Endodermal cell (in vitro differentiated cells): ENCODE measurements at regions not wholly inside any gene's neighbourhood (a gene's known extent, or its start where the extent isn't known, plus 50 kb on each side); places are given as distances from the start of the nearest gene placed in this dataset.

ENCODE experiments used
- DNase-seq: peaks from one replicate; pipeline ENCODE4 v3.0.0-alpha.2; 2017
- H3K27ac ChIP-seq: 2 replicates; pipeline ENCODE4 v1.5.1; 2013; ENCODE audit warnings: mild to moderate bottlenecking, low read depth, low read length, moderate library complexity
- H3K27me3 ChIP-seq: 2 replicates; pipeline ENCODE4 v1.6.1; 2013; ENCODE audit warnings: mild to moderate bottlenecking, low read length, moderate library complexity; ENCODE audit not compliant: insufficient read depth, control insufficient read depth, poor library complexity, severe bottlenecking
- H3K36me3 ChIP-seq: 2 replicates; pipeline ENCODE4 v1.7.0; 2013; ENCODE audit warnings: mild to moderate bottlenecking, low read length, moderate library complexity; ENCODE audit not compliant: control insufficient read depth, insufficient read depth
- H3K4me1 ChIP-seq: one replicate; pipeline ENCODE4 v1.7.0; 2013; ENCODE audit warnings: low read length; ENCODE audit not compliant: control insufficient read depth, insufficient read depth
- H3K4me3 ChIP-seq: 2 replicates; pipeline ENCODE4 v1.5.1; 2013; ENCODE audit warnings: mild to moderate bottlenecking, low read length, moderate library complexity
- H3K9ac ChIP-seq: 2 replicates; pipeline ENCODE4 v1.6.1; 2013; ENCODE audit warnings: mild to moderate bottlenecking, low read length, moderate library complexity; ENCODE audit not compliant: poor library complexity, severe bottlenecking; ENCODE audit errors: extremely low read depth
- H3K9me3 ChIP-seq: 2 replicates; pipeline ENCODE4 v1.6.1; 2013; ENCODE audit warnings: mild to moderate bottlenecking, low read length, moderate library complexity; ENCODE audit not compliant: control insufficient read depth
- H3K27ac Mint-ChIP-seq: 2 replicates; pipeline ENCODE4 v1.8.0; 2020; ENCODE audit warnings: mixed read lengths
- H3K27me3 Mint-ChIP-seq: 2 replicates; pipeline ENCODE4 v1.8.0; 2021; ENCODE audit warnings: mild to moderate bottlenecking, mixed read lengths; ENCODE audit not compliant: insufficient read depth
- H3K36me3 Mint-ChIP-seq: 2 replicates; pipeline ENCODE4 v1.8.0; 2020; ENCODE audit warnings: low read depth, mixed read lengths
- H3K4me1 Mint-ChIP-seq: 2 replicates; pipeline ENCODE4 v1.8.0; 2020; ENCODE audit warnings: mixed read lengths
- H3K4me3 Mint-ChIP-seq: 2 replicates; pipeline ENCODE4 v1.8.0; 2020; ENCODE audit warnings: mild to moderate bottlenecking, moderate library complexity, mixed read lengths
- H3K9me3 Mint-ChIP-seq: 2 replicates; pipeline ENCODE4 v1.8.0; 2020; ENCODE audit warnings: mild to moderate bottlenecking, mixed read lengths
- CTCF ChIP-seq: fragments of 200-600 bp; sonication (generic); conservative IDR thresholded peaks from 2 replicates; pipeline ENCODE4 v1.5.0; 2021; ENCODE audit warnings: antibody characterized with exemption, mild to moderate bottlenecking
- WGBS, 2 experiments: methylation state at CpG; one replicate each; pipeline versions ENCODE4 v1.1.5 to v1.1.7; 2013; ENCODE audit warnings: missing lambda C conversion rate in 2 of 2, mixed read lengths in 1 of 2; ENCODE audit not compliant: insufficient coverage in 1 of 2, insufficient read length in 1 of 2; 5-methylcytosine and 5-hydroxymethylcytosine counted together

- Mint-ChIP-seq H3K9me3 (no peaks in the 10 kb centered on the region), H3K36me3 (no peaks in the 10 kb centered on the region), H3K27ac (no peak overlapping the region), H3K4me3 (no peak overlapping the region), H3K27me3 (no peaks in the 10 kb centered on the region), H3K4me1 (peaks cover 12% of the 10 kb centered on the region)
- WGBS, 2 experiments: 90 to 92% methylated on average over 5 of the region's 5 CpGs
- Histone ChIP-seq H3K9me3 (no peaks in the 10 kb centered on the region), H3K9ac (no peak overlapping the region), H3K27ac (no peak overlapping the region), H3K27me3 (no peaks in the 10 kb centered on the region), H3K4me3 (no peak overlapping the region), H3K36me3 (no peaks in the 10 kb centered on the region), H3K4me1 (peaks cover 10% of the 10 kb centered on the region)
- DNase-seq: no peak
- no peak for TF ChIP-seq CTCF
Observed at GRCh38 chr2:71947809-71948208, 199.9 kb downstream of the CYP26B1 start.

GRCh38 chr2:71945603-71945959 is 202.1 kb downstream of the CYP26B1 start:
- Mint-ChIP-seq H3K27me3 (no peaks in the 10 kb centered on the region), H3K4me3 (no peak overlapping the region), H3K9me3 (no peaks in the 10 kb centered on the region), H3K27ac (no peak overlapping the region), H3K36me3 (no peaks in the 10 kb centered on the region), H3K4me1 (peaks cover 7% of the 10 kb centered on the region)
- TF ChIP-seq CTCF: no peak
- Histone ChIP-seq H3K4me1 (peaks cover 10% of the 10 kb centered on the region), H3K9me3 (no peaks in the 10 kb centered on the region), H3K27me3 (no peaks in the 10 kb centered on the region), H3K36me3 (no peaks in the 10 kb centered on the region), H3K9ac (no peak overlapping the region), H3K4me3 (no peak overlapping the region), H3K27ac (no peak overlapping the region)
- 95 to 100% methylated on average over 1 to 8 of the region's 8 CpGs for WGBS, 2 experiments
- DNase-seq: no peak

GRCh38 chr2:71944806-71945602 is 202.7 kb downstream of the CYP26B1 start:
- 91 to 96% methylated on average over 4 to 13 of the region's 13 CpGs for WGBS, 2 experiments
- no peak overlapping the region for H3K4me3 Mint-ChIP-seq

More at GRCh38 chr2:71944806-71945602, 202.7 kb downstream of the CYP26B1 start:
- Histone ChIP-seq H3K36me3 (no peaks in the 10 kb centered on the region), H3K27ac (no peak overlapping the region), H3K9ac (no peak overlapping the region), H3K4me3 (no peak overlapping the region), H3K4me1 (peaks cover 10% of the 10 kb centered on the region), H3K9me3 (no peaks in the 10 kb centered on the region), H3K27me3 (no peaks in the 10 kb centered on the region)
- H3K4me1 Mint-ChIP-seq: peaks cover 7% of the 10 kb centered on the region
- no peaks in the 10 kb centered on the region for H3K36me3 Mint-ChIP-seq
- H3K9me3 Mint-ChIP-seq: no peaks in the 10 kb centered on the region
- no peak overlapping the region for H3K27ac Mint-ChIP-seq
- no peak for TF ChIP-seq CTCF
- peak; percentile 32 for DNase-seq
- H3K27me3 Mint-ChIP-seq: no peaks in the 10 kb centered on the region
